A549 (cell line): ENCODE measurements at regions not wholly inside any gene's neighbourhood (a gene's known extent, or its start where the extent isn't known, plus 50 kb on each side); places are given as distances from the start of the nearest gene placed in this dataset.

ENCODE experiments used
- ATAC-seq, 2 experiments: fragments of 200-7000 bp in 1 of 2; fragments of >200 bp in 1 of 2; cut with Nextera tagmentation in 1 of 2; cut with Tn5 transposase in 1 of 2; 3 replicates each; pipeline versions ENCODE4 v1.8.0 to v1.9.1; 2018 to 2020; ENCODE audit warnings: mild to moderate bottlenecking in 1 of 2, moderate library complexity in 1 of 2
- CTCF ChIA-PET: fragments of 300-600 bp; sonication (Branson Sonifier 250); formaldehyde crosslinking; extraction: SDS; loops from one replicate; lab custom pipeline; 2021; ENCODE audit warnings: antibody characterized with exemption, inconsistent platforms; lab: Yijun Ruan, JAX
- POLR2A ChIA-PET: fragments of 350-600 bp; formaldehyde crosslinking; extraction: SDS; loops from one replicate; lab custom pipeline; 2021; ENCODE audit warnings: antibody characterized with exemption, inconsistent platforms; lab: Yijun Ruan, JAX
- DNase-seq, 2 experiments: peaks; one replicate each; pipeline versions ENCODE4 v3.0.0 to v3.0.0-alpha.2; 2011 to 2016; ENCODE audit warnings: low read depth in 1 of 2, low spot score in 1 of 2
- FAIRE-seq: peaks from 2 replicates; lab custom pipeline; 2011; peaks lifted over from hg19 to GRCh38; lab: Jason Lieb, UNC
- H3K27ac ChIP-seq, 2 experiments: fragments of >200 bp; sonication (Bioruptor Twin); formaldehyde crosslinking; 3 replicates each; pipeline ENCODE4 v1.5.1; 2016 to 2017
- H3K4me1 ChIP-seq: fragments of >200 bp; sonication (Bioruptor Twin); formaldehyde crosslinking; 3 replicates; pipeline ENCODE4 v1.6.1; 2016
- H3K4me2 ChIP-seq: fragments of >200 bp; sonication (Bioruptor Twin); formaldehyde crosslinking; 3 replicates; pipeline ENCODE4 v1.6.1; 2016
- H3K4me3 ChIP-seq: fragments of >200 bp; sonication (Bioruptor Twin); formaldehyde crosslinking; 3 replicates; pipeline ENCODE4 v1.5.1; 2016
- H3K9me3 ChIP-seq: fragments of >200 bp; sonication (Bioruptor Twin); formaldehyde crosslinking; 3 replicates; pipeline ENCODE4 v1.6.1; 2016
- CEBPB ChIP-seq, 2 experiments: fragments of >200 bp in 1 of 2; sonication (Bioruptor Twin) in 1 of 2; formaldehyde crosslinking in 1 of 2; IDR thresholded peaks; 2 replicates each; pipeline ENCODE4 v1.6.1; 2012 to 2016
- CHD2 ChIP-seq: fragments of 150-350 bp; IDR thresholded peaks from 2 replicates; pipeline ENCODE4 v1.6.1; 2014; ENCODE audit warnings: low read length; ENCODE audit not compliant: partially characterized antibody
- EHMT2 ChIP-seq: fragments of 200-600 bp; sonication (generic); IDR thresholded peaks from 2 replicates; pipeline ENCODE4 v1.6.1; 2016; ENCODE audit warnings: antibody characterized with exemption, low read depth, mild to moderate bottlenecking, moderate library complexity
- FOXS1 ChIP-seq: fragments of 250-450 bp; sonication (Bioruptor Pico); IDR thresholded peaks from 2 replicates; pipeline ENCODE4 v1.5.0; 2020; ENCODE audit warnings: mild to moderate bottlenecking, moderate library complexity
- HDAC2 ChIP-seq: fragments of 200-600 bp; sonication (generic); IDR thresholded peaks from 2 replicates; pipeline ENCODE4 v1.6.1; 2016
- HOXB5 ChIP-seq: fragments of 250-450 bp; sonication (Bioruptor Pico); IDR thresholded peaks from 2 replicates; pipeline ENCODE4 v1.5.0; 2020; ENCODE audit warnings: mild to moderate bottlenecking, moderate library complexity
- JUNB ChIP-seq: fragments of >200 bp; sonication (Bioruptor Twin); formaldehyde crosslinking; IDR thresholded peaks from 2 replicates; pipeline ENCODE4 v1.6.1; 2016
- KDM1A ChIP-seq: fragments of 200-600 bp; sonication (generic); IDR thresholded peaks from 2 replicates; pipeline ENCODE4 v1.6.1; 2016; ENCODE audit warnings: low read depth, mild to moderate bottlenecking
- KDM5A ChIP-seq: fragments of 200-600 bp; sonication (generic); IDR thresholded peaks from 2 replicates; pipeline ENCODE4 v1.6.1; 2016; ENCODE audit warnings: antibody characterized with exemption, mild to moderate bottlenecking
- MAFK ChIP-seq: fragments of 450-650 bp; IDR thresholded peaks from 2 replicates; pipeline ENCODE4 v1.6.1; 2014; ENCODE audit not compliant: partially characterized antibody
- MYC ChIP-seq: IDR thresholded peaks from 2 replicates; pipeline ENCODE4 v1.6.1; 2012; ENCODE audit warnings: mild to moderate bottlenecking, inconsistent platforms, low read length, improper control_type of control experiment, borderline replicate concordance
- NPAS2 ChIP-seq: fragments of 250-450 bp; sonication (Bioruptor Pico); IDR thresholded peaks from 2 replicates; pipeline ENCODE4 v1.8.0; 2022; ENCODE audit warnings: mild to moderate bottlenecking, moderate library complexity, borderline replicate concordance
- PBX3 ChIP-seq: IDR thresholded peaks from 2 replicates; pipeline ENCODE4 v1.6.1; 2012
- RARB ChIP-seq: fragments of 250-450 bp; sonication (Bioruptor Pico); IDR thresholded peaks from 2 replicates; pipeline ENCODE4 v1.8.0; 2021; ENCODE audit warnings: mild to moderate bottlenecking, moderate library complexity
- RCOR1 ChIP-seq: fragments of 150-350 bp; IDR thresholded peaks from 2 replicates; pipeline ENCODE4 v1.6.1; 2014; ENCODE audit warnings: antibody characterized with exemption, low read length, low read depth
- REST ChIP-seq: fragments of 200-600 bp; sonication (generic); IDR thresholded peaks from 2 replicates; pipeline ENCODE4 v1.6.1; 2016; ENCODE audit warnings: antibody characterized with exemption, mild to moderate bottlenecking, moderate library complexity
- RNF2 ChIP-seq: fragments of 200-600 bp; sonication (generic); IDR thresholded peaks from 2 replicates; pipeline ENCODE4 v1.6.1; 2016; ENCODE audit warnings: low read depth, mild to moderate bottlenecking, antibody characterized with exemption, moderate library complexity, borderline replicate concordance
- SREBF2 ChIP-seq: fragments of 450-650 bp; IDR thresholded peaks from 2 replicates; pipeline ENCODE4 v1.6.1; 2014; ENCODE audit warnings: mild to moderate bottlenecking, moderate library complexity
- TFCP2L1 ChIP-seq: fragments of 250-450 bp; sonication (Bioruptor Pico); IDR thresholded peaks from 2 replicates; pipeline ENCODE4 v1.5.0; 2021; ENCODE audit warnings: mild to moderate bottlenecking
- TP53 ChIP-seq: fragments of 250-450 bp; sonication (Bioruptor Pico); IDR thresholded peaks from 2 replicates; pipeline ENCODE4 v1.5.0; 2021; ENCODE audit warnings: mild to moderate bottlenecking, moderate library complexity
- ZFP36 ChIP-seq: fragments of 450-650 bp; IDR thresholded peaks from 2 replicates; pipeline ENCODE4 v1.6.1; 2014; ENCODE audit warnings: borderline replicate concordance; ENCODE audit not compliant: partially characterized antibody
- ZSCAN20 ChIP-seq: fragments of 250-450 bp; sonication (Bioruptor Pico); IDR thresholded peaks from 2 replicates; pipeline ENCODE4 v1.8.0; 2022; ENCODE audit warnings: mild to moderate bottlenecking, moderate library complexity
- WGBS: methylation state at CpG from one replicate; pipeline ENCODE4 v1.1.6; 2017; ENCODE audit errors: missing lambda C conversion rate; 5-methylcytosine and 5-hydroxymethylcytosine counted together
- TF ChIP-seq, protein P1 (sequence below): fragments of 450-650 bp; IDR thresholded peaks from 2 replicates; pipeline ENCODE4 v1.6.1; 2014; ENCODE audit warnings: antibody characterized with exemption
- TF ChIP-seq, protein P2 (sequence below): fragments of >200 bp; sonication (Bioruptor Twin); formaldehyde crosslinking; IDR thresholded peaks from 3 replicates; pipeline ENCODE4 v1.6.1; 2016
- TF ChIP-seq, protein P3 (sequence below): fragments of 250-450 bp; sonication (Bioruptor Pico); IDR thresholded peaks from 2 replicates; pipeline ENCODE4 v1.5.0; 2020; ENCODE audit warnings: low read depth, mild to moderate bottlenecking, moderate library complexity

GRCh38 chr20:48186447-48186846 lies 401.2 kb upstream of the SULF2 start:
- FAIRE-seq, result no peak
- DNase-seq, result no peak
- ATAC-seq, result no peak

DNA sequence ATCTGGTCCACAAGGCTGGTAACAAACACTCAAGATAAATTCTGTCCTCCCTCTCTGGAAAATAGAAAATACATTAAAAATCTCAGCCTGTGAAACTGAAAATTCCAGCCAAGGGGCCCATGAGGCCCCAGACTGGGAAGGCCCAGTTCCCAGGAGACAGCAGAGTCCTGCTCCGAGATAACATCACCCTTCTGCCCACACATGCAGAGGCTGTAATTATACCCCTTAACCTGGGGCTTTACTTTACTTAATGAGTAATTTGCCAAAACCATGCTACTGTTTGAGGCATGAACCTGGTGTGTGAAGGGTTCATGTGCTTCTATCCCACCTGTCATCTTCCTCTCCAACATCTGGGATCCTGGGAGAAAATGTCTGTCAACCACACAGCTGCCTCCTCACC lies 398.9 kb upstream of the SULF2 start:
- 79% methylated on average over 1 of the region's 1 CpG for WGBS
- POLR2A ChIA-PET, result no interaction called here
- H3K4me3 ChIP-seq, result no peak overlapping the region
- DNase-seq (no peak), ATAC-seq (no peak), FAIRE-seq (no peak)
- CTCF ChIA-PET, result no interaction called here
- 0 out of 3 replicates have a peak, but pooled peaks cover 4% of the 10 kb centered on the region for H3K9me3 ChIP-seq
- TF ChIP-seq MYC (no peak), EHMT2 (no peak), RNF2 (no peak), SREBF2 (no peak), KDM5A (no peak)
- TF ChIP-seq, protein P1, sequence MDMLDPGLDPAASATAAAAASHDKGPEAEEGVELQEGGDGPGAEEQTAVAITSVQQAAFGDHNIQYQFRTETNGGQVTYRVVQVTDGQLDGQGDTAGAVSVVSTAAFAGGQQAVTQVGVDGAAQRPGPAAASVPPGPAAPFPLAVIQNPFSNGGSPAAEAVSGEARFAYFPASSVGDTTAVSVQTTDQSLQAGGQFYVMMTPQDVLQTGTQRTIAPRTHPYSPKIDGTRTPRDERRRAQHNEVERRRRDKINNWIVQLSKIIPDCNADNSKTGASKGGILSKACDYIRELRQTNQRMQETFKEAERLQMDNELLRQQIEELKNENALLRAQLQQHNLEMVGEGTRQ, result no peak
- H3K4me1 ChIP-seq, result peaks cover 18% of the 10 kb centered on the region
- no peak overlapping the region for H3K27ac ChIP-seq
- no peak overlapping the region for H3K4me2 ChIP-seq

More at GRCh38 chr20:48186447-48186846, 401.2 kb upstream of the SULF2 start:
- ChIA-PET POLR2A (interaction anchor here (0.6 kb wide), 1 partner anchor 754 kb away, joined by 9 read pairs; no protein-coding TSS in a partner anchor), CTCF (interaction anchor here (1.1 kb wide), 1 partner anchor 434 kb away, joined by 3 read pairs; no protein-coding TSS in a partner anchor)
- TF ChIP-seq NPAS2 (CRISPR knock-in tag) (no peak), HDAC2 (no peak), CEBPB (IDR thresholded peaks at IDR 0.05) (no peak), FOXS1 (CRISPR knock-in tag) (no peak), ZFP36 (no peak), RNF2 (no peak), KDM1A (no peak), ZSCAN20 (CRISPR knock-in tag) (no peak), RARB (CRISPR knock-in tag) (no peak), HOXB5 (CRISPR knock-in tag) (no peak), TP53 (CRISPR knock-in tag) (no peak), RCOR1 (no peak), REST (no peak), PBX3 (no peak), TFCP2L1 (CRISPR knock-in tag) (no peak), MAFK (no peak), CHD2 (no peak), JUNB (no peak)
- TF ChIP-seq, protein P2, sequence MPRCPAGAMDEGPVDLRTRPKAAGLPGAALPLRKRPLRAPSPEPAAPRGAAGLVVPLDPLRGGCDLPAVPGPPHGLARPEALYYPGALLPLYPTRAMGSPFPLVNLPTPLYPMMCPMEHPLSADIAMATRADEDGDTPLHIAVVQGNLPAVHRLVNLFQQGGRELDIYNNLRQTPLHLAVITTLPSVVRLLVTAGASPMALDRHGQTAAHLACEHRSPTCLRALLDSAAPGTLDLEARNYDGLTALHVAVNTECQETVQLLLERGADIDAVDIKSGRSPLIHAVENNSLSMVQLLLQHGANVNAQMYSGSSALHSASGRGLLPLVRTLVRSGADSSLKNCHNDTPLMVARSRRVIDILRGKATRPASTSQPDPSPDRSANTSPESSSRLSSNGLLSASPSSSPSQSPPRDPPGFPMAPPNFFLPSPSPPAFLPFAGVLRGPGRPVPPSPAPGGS, result no peak
- TF ChIP-seq, protein P3, sequence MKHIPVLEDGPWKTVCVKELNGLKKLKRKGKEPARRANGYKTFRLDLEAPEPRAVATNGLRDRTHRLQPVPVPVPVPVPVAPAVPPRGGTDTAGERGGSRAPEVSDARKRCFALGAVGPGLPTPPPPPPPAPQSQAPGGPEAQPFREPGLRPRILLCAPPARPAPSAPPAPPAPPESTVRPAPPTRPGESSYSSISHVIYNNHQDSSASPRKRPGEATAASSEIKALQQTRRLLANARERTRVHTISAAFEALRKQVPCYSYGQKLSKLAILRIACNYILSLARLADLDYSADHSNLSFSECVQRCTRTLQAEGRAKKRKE, result no peak
- no peak overlapping the region for H3K27ac ChIP-seq
- no peaks in the 10 kb centered on the region; the same call in 2 of the 3 replicates for H3K4me1 ChIP-seq
- WGBS, result 54% methylated on average over 2 of the region's 2 CpGs
- H3K4me3 ChIP-seq, result no peak overlapping the region
- no peak overlapping the region for H3K4me2 ChIP-seq
- H3K9me3 ChIP-seq, result 0 out of 3 replicates have a peak, but pooled peaks cover under 1% of the 10 kb centered on the region
